Common myeloid progenitor, CD34-positive (primary cell): ENCODE measurements at regions not wholly inside any gene's neighbourhood (a gene's known extent, or its start where the extent isn't known, plus 50 kb on each side); places are given as distances from the start of the nearest gene placed in this dataset.
A peak's percentile ranks its signal among the peaks of the same experiment; 100 is the strongest.

ENCODE experiments used
- CTCF ChIA-PET: fragments of 350-600 bp; sonication (Branson Sonifier 250); formaldehyde crosslinking; loops from one replicate; lab custom pipeline; 2021; ENCODE audit warnings: antibody characterized with exemption; lab: Charles Lee
- POLR2A ChIA-PET: fragments of 350-600 bp; sonication (Branson Sonifier 250); formaldehyde crosslinking; loops from one replicate; lab custom pipeline; 2021; ENCODE audit warnings: antibody characterized with exemption; lab: Charles Lee
- DNase-seq, 3 donors: peaks; one replicate each; pipeline versions ENCODE4 v3.0.0 to v3.0.0-alpha.2; 2013
- H3K27ac ChIP-seq, 2 experiments: 1 replicate in 1 of 2; 2 replicates in 1 of 2; pipeline ENCODE4 v1.7.0; 2013; ENCODE audit warnings: inconsistent platforms in 2 of 2, low read length in 2 of 2, mild to moderate bottlenecking in 2 of 2, low read depth in 1 of 2, moderate library complexity in 1 of 2; ENCODE audit not compliant: severe bottlenecking in 2 of 2, insufficient read depth in 1 of 2, poor library complexity in 1 of 2
- H3K27me3 ChIP-seq, 5 experiments: replicated peaks in 2 of 5; 1 replicate in 3 of 5; 2 replicates in 2 of 5; pipeline versions ENCODE4 v1.6.1 to v1.7.0; 2013; ENCODE audit warnings: low read length in 4 of 5, mild to moderate bottlenecking in 2 of 5, moderate library complexity in 2 of 5, inconsistent platforms in 1 of 5; ENCODE audit not compliant: insufficient read depth in 5 of 5, control insufficient read depth in 4 of 5
- H3K36me3 ChIP-seq, 4 experiments: 1 replicate in 2 of 4; 2 replicates in 2 of 4; pipeline versions ENCODE4 v1.6.1 to v1.7.0; 2013; ENCODE audit warnings: low read length in 3 of 4, control low read depth in 1 of 4, mild to moderate bottlenecking in 1 of 4; ENCODE audit not compliant: control insufficient read depth in 4 of 4, insufficient read depth in 4 of 4
- H3K4me1 ChIP-seq, 4 experiments: 1 replicate in 3 of 4; 2 replicates in 1 of 4; pipeline versions ENCODE4 v1.6.1 to v1.7.1; 2013; ENCODE audit warnings: low read length in 3 of 4, mild to moderate bottlenecking in 3 of 4, control low read depth in 1 of 4, inconsistent platforms in 1 of 4, moderate library complexity in 1 of 4; ENCODE audit not compliant: control insufficient read depth in 4 of 4, insufficient read depth in 4 of 4; ENCODE audit errors: control extremely low read depth in 1 of 4
- H3K4me3 ChIP-seq, 7 experiments: 1 replicate in 4 of 7; 2 replicates in 3 of 7; pipeline versions ENCODE4 v1.5.1 to v1.7.0; 2013; ENCODE audit warnings: mild to moderate bottlenecking in 7 of 7, low read length in 6 of 7, moderate library complexity in 6 of 7, inconsistent platforms in 2 of 7, low read depth in 2 of 7, control low read depth in 1 of 7; ENCODE audit not compliant: insufficient read depth in 4 of 7, control insufficient read depth in 1 of 7; ENCODE audit errors: extremely low read depth in 1 of 7
- H3K9me3 ChIP-seq, 5 experiments: 1 replicate in 4 of 5; 2 replicates in 1 of 5; pipeline versions ENCODE4 v1.6.1 to v1.7.1; 2013; ENCODE audit warnings: low read length in 4 of 5, mild to moderate bottlenecking in 2 of 5, inconsistent platforms in 1 of 5, low read depth in 1 of 5, moderate library complexity in 1 of 5; ENCODE audit not compliant: control insufficient read depth in 4 of 5, insufficient read depth in 2 of 5; ENCODE audit errors: control extremely low read depth in 1 of 5
- WGBS: methylation state at CpG from one replicate; pipeline ENCODE4 v1.1.5; 2013; ENCODE audit not compliant: insufficient coverage; 5-methylcytosine and 5-hydroxymethylcytosine counted together

GRCh38 chr5:62742207-62742606 lies 163.6 kb downstream of the LRRC70 start:
- Histone ChIP-seq H3K4me3 (no peak overlapping the region), H3K27ac (no peak overlapping the region), H3K27me3 (no peaks in the 10 kb centered on the region), H3K9me3 (no peaks in the 10 kb centered on the region), H3K4me1 (no peaks in the 10 kb centered on the region), H3K36me3 (no peaks in the 10 kb centered on the region)
- no peak for DNase-seq
- ChIA-PET CTCF (no interaction called here), POLR2A (no interaction called here)
- 100% methylated on average over 1 of the region's 2 CpGs for WGBS

- Histone ChIP-seq H3K4me3 (no peak overlapping the region), H3K4me1 (no peaks in the 10 kb centered on the region), H3K27me3 (no peaks in the 10 kb centered on the region), H3K9me3 (no peaks in the 10 kb centered on the region), H3K36me3 (no peaks in the 10 kb centered on the region), H3K27ac (no peak overlapping the region)
- DNase-seq = no peak
- POLR2A ChIA-PET = no interaction called here
- CTCF ChIA-PET = no interaction called here
- 100% methylated on average over 1 of the region's 2 CpGs for WGBS
These were observed 163.1 kb downstream of the LRRC70 start for GRCh38 chr5:62741761-62742160.

- H3K4me3 ChIP-seq = no peak overlapping the region
- H3K4me1 ChIP-seq = peaks cover 0 to 1% (median 0%) of the 10 kb centered on the region in 4 experiments
- ChIA-PET POLR2A (no interaction called here), CTCF (interaction anchor here (1.5 kb wide), 1 partner anchor 18 kb away, joined by 3 read pairs; no protein-coding TSS in a partner anchor)
- no peaks in the 10 kb centered on the region for H3K27me3 ChIP-seq
- no peak overlapping the region for H3K27ac ChIP-seq
- no peak for DNase-seq
- H3K9me3 ChIP-seq = peaks cover 0 to 4% (median 0%) of the 10 kb centered on the region in 5 experiments
- no peaks in the 10 kb centered on the region for H3K36me3 ChIP-seq
These were observed 159.1 kb downstream of the LRRC70 start for GRCh38 chr5:62737766-62738165.

GRCh38 chr5:62732677-62733121 lies 154.1 kb downstream of the LRRC70 start:
- WGBS = 0% methylated on average over 1 of the region's 1 CpG
- Histone ChIP-seq H3K4me1 (peaks cover 0 to 7% (median 5%) of the 10 kb centered on the region in 4 experiments), H3K36me3 (no peaks in the 10 kb centered on the region), H3K27ac (no peak overlapping the region), H3K27me3 (no peaks in the 10 kb centered on the region), H3K9me3 (peaks cover 0 to 4% (median 0%) of the 10 kb centered on the region in 5 experiments), H3K4me3 (no peak overlapping the region)
- peak in 2 of 3 donors; percentile 4 to 15 for DNase-seq
- ChIA-PET POLR2A (no interaction called here), CTCF (no interaction called here)

- no peak overlapping the region for H3K4me3 ChIP-seq
- no peak overlapping the region for H3K27ac ChIP-seq
- peaks cover 0 to 7% (median 5%) of the 10 kb centered on the region in 4 experiments for H3K4me1 ChIP-seq
- ChIA-PET CTCF (interaction anchor here (1.3 to 2.0 kb wide), 4 partner anchors 12 to 271 kb away, joined by 3 to 5 read pairs (median 4); no protein-coding TSS in a partner anchor), POLR2A (no interaction called here)
- no peak for DNase-seq
- H3K27me3 ChIP-seq = no peaks in the 10 kb centered on the region
- no peaks in the 10 kb centered on the region for H3K36me3 ChIP-seq
- H3K9me3 ChIP-seq = peaks cover 0 to 7% (median 0%) of the 10 kb centered on the region in 5 experiments
- WGBS = 24% methylated on average over 3 of the region's 3 CpGs
These were observed 152.4 kb downstream of the LRRC70 start for GRCh38 chr5:62731022-62731421.

- H3K9me3 ChIP-seq = peaks cover 0 to 7% (median 0%) of the 10 kb centered on the region in 5 experiments
- H3K36me3 ChIP-seq = no peaks in the 10 kb centered on the region
- ChIA-PET POLR2A (no interaction called here), CTCF (interaction anchor here (1.9 kb wide), 1 partner anchor 11 kb away, joined by 5 read pairs; no protein-coding TSS in a partner anchor)
- WGBS = 100% methylated on average over 1 of the region's 2 CpGs
- H3K27me3 ChIP-seq = no peaks in the 10 kb centered on the region
- no peak overlapping the region for H3K4me3 ChIP-seq
- no peak overlapping the region for H3K27ac ChIP-seq
- no peak for DNase-seq
- peaks cover 0 to 7% (median 5%) of the 10 kb centered on the region in 4 experiments for H3K4me1 ChIP-seq
These were observed 151.1 kb downstream of the LRRC70 start for GRCh38 chr5:62729675-62730074.

GRCh38 chr5:62727861-62728260 lies 149.2 kb downstream of the LRRC70 start:
- Histone ChIP-seq H3K4me3 (no peak overlapping the region), H3K9me3 (peaks cover 0 to 2% (median 0%) of the 10 kb centered on the region in 5 experiments), H3K36me3 (no peaks in the 10 kb centered on the region), H3K27me3 (no peaks in the 10 kb centered on the region), H3K27ac (no peak overlapping the region), H3K4me1 (peaks cover 0 to 7% (median 5%) of the 10 kb centered on the region in 4 experiments)
- DNase-seq = no peak
- ChIA-PET POLR2A (no interaction called here), CTCF (no interaction called here)
- 89% methylated on average over 1 of the region's 2 CpGs for WGBS
